H1 (cell line): ENCODE measurements at regions not wholly inside any gene's neighbourhood (a gene's known extent, or its start where the extent isn't known, plus 50 kb on each side); places are given as distances from the start of the nearest gene placed in this dataset.

ENCODE experiments used
- BACH1 ChIP-seq: IDR thresholded peaks from 2 replicates; pipeline ENCODE4 v1.6.1; 2012; ENCODE audit warnings: low read length, improper control_type of control experiment
- CBX5 ChIP-seq: fragments of 300-800, 300-1000 bp; sonication (generic); IDR thresholded peaks from 2 replicates; pipeline ENCODE4 v1.7.1; 2016; ENCODE audit warnings: antibody characterized with exemption, low read length, low read depth
- E2F6 ChIP-seq: IDR thresholded peaks from 2 replicates; pipeline ENCODE4 v1.6.1; 2012; ENCODE audit warnings: inconsistent platforms
- EGR1 ChIP-seq: IDR thresholded peaks from 2 replicates; pipeline ENCODE4 v1.6.1; 2011; ENCODE audit warnings: low read depth, low read length, borderline replicate concordance
- EZH2 ChIP-seq: fragments of 200-600 bp; sonication (generic); IDR thresholded peaks from 2 replicates; pipeline ENCODE4 v1.7.1; 2012; ENCODE audit warnings: low read depth, mild to moderate bottlenecking, moderate library complexity, low read length, inconsistent platforms; ENCODE audit not compliant: severe bottlenecking
- KDM1A ChIP-seq: fragments of 200-600, 300-600 bp; sonication (generic); IDR thresholded peaks from 2 replicates; pipeline ENCODE4 v1.7.1; 2016; ENCODE audit warnings: mild to moderate bottlenecking, low read length, borderline replicate concordance
- NRF1 ChIP-seq: IDR thresholded peaks from 2 replicates; pipeline ENCODE4 v1.6.1; 2011; ENCODE audit warnings: mild to moderate bottlenecking, low read depth, low read length, improper control_type of control experiment
- POLR2A ChIP-seq, 2 experiments: IDR thresholded peaks; 1 replicate in 1 of 2; 2 replicates in 1 of 2; pipeline ENCODE4 v1.6.1; 2011; ENCODE audit warnings: low read depth in 2 of 2, low read length in 2 of 2, mild to moderate bottlenecking in 2 of 2; ENCODE audit errors: control extremely low read depth in 1 of 2
- SP1 ChIP-seq: IDR thresholded peaks from 2 replicates; pipeline ENCODE4 v1.6.1; 2011; ENCODE audit warnings: low read depth, low read length
- YY1 ChIP-seq: IDR thresholded peaks from 2 replicates; pipeline ENCODE4 v1.6.1; 2011; ENCODE audit warnings: low read depth, mild to moderate bottlenecking, low read length
- ZNF274 ChIP-seq: IDR thresholded peaks from 2 replicates; pipeline ENCODE4 v1.7.0; 2012; ENCODE audit warnings: low read length, borderline replicate concordance; ENCODE audit errors: extremely low read depth
- TF ChIP-seq, protein P1 (sequence below), 3 experiments: IDR thresholded peaks; 1 replicate in 2 of 3; 2 replicates in 1 of 3; pipeline versions ENCODE4 v1.5.1 to v1.6.1; 2011; ENCODE audit warnings: low read length in 3 of 3, mild to moderate bottlenecking in 3 of 3, inconsistent platforms in 2 of 3, low read depth in 1 of 3, moderate library complexity in 1 of 3; ENCODE audit not compliant: insufficient read depth in 1 of 3; ENCODE audit errors: control extremely low read depth in 1 of 3
- TF ChIP-seq, protein P2 (sequence below): IDR thresholded peaks from 2 replicates; pipeline ENCODE4 v1.6.1; 2011; ENCODE audit warnings: low read depth, mild to moderate bottlenecking, low read length; ENCODE audit not compliant: insufficient read depth

DNA sequence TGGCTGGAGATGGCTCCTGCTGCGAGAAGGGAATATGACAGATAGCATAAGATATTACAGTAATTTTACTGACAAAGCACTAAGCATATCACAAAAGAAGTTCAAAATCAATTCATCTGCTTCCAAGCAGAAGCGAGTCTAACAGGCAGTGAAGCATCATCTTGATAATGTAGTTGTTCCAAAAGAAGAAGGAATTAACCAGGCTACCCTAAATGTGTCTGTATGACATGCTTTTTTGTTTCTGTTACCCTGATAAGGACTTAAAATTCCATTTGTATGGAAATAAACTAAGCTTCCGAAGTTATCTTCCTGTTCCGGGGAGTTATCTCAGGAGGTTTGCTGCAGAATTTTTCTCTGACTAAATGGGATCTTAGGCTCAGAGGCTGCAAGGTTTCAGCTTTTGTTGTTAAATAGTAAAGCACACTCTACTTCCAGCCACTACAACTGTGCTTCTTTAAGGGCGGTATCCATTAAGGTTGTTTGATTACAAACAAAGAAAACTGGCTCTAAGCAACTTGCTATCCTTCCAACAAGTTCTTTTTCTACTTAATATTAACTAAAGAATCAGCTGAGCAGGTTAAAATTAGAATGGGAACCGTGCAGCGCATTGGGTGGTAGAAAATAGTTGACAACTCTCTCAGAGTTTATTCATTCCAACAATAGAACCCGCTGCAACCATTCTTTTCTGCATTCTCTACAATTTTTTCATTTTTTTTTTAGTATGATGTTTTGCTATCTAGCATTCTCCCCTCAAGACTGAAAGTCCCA is 607.3 kb downstream of the UQCRFS1 start:
- TF ChIP-seq EZH2 (no peak), NRF1 (no peak), BACH1 (no peak), POLR2A (IDR thresholded peaks at IDR 0.05; ENCODE audit: control extremely low read depth in 1 of 2, low read depth in 2 of 2, low read length in 2 of 2) (no peak), SP1 (no peak), YY1 (no peak), KDM1A (no peak), E2F6 (no peak), CBX5 (no peak), ZNF274 (no peak), EGR1 (no peak)
- TF ChIP-seq, protein P1, sequence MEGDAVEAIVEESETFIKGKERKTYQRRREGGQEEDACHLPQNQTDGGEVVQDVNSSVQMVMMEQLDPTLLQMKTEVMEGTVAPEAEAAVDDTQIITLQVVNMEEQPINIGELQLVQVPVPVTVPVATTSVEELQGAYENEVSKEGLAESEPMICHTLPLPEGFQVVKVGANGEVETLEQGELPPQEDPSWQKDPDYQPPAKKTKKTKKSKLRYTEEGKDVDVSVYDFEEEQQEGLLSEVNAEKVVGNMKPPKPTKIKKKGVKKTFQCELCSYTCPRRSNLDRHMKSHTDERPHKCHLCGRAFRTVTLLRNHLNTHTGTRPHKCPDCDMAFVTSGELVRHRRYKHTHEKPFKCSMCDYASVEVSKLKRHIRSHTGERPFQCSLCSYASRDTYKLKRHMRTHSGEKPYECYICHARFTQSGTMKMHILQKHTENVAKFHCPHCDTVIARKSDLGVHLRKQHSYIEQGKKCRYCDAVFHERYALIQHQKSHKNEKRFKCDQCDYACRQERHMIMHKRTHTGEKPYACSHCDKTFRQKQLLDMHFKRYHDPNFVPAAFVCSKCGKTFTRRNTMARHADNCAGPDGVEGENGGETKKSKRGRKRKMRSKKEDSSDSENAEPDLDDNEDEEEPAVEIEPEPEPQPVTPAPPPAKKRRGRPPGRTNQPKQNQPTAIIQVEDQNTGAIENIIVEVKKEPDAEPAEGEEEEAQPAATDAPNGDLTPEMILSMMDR (IDR thresholded peaks at IDR 0.05; ENCODE audit: control extremely low read depth in 1 of 3, insufficient read depth in 1 of 3, low read depth in 1 of 3, low read length in 3 of 3) = no peak
- TF ChIP-seq, protein P2, sequence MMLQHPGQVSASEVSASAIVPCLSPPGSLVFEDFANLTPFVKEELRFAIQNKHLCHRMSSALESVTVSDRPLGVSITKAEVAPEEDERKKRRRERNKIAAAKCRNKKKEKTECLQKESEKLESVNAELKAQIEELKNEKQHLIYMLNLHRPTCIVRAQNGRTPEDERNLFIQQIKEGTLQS = no peak
